Uterus (tissue), 2 donors: ENCODE measurements at regions not wholly inside any gene's neighbourhood (a gene's known extent, or its start where the extent isn't known, plus 50 kb on each side); places are given as distances from the start of the nearest gene placed in this dataset.

Experiments
- CTCF ChIP-seq, 4 experiments: fragments of 200-600 bp in 2 of 4; fragments of 450-650 bp in 2 of 4; sonication (generic) in 2 of 4; IDR thresholded peaks; one replicate each; pipeline ENCODE4 v1.5.1; 2016 to 2019; ENCODE audit warnings: antibody characterized with exemption in 4 of 4, mild to moderate bottlenecking in 2 of 4, moderate library complexity in 1 of 4
- POLR2A ChIP-seq, 2 donors: fragments of 450-650 bp; IDR thresholded peaks; one replicate each; pipeline ENCODE4 v1.6.1; 2016; ENCODE audit warnings: antibody characterized with exemption in 2 of 2, mild to moderate bottlenecking in 1 of 2, moderate library complexity in 1 of 2

- TF ChIP-seq CTCF (IDR thresholded peaks at IDR 0.05): no peak
- TF ChIP-seq POLR2A (IDR thresholded peaks at IDR 0.05): no peak
These were observed 61.2 kb upstream of the ZFR start for GRCh38 chr5:32505756-32506155.
